Stomach (tissue), 8 donors: ENCODE measurements at regions not wholly inside any gene's neighbourhood (a gene's known extent, or its start where the extent isn't known, plus 50 kb on each side); places are given as distances from the start of the nearest gene placed in this dataset.

ENCODE experiments used
- DNase-seq, 2 donors: peaks; one replicate each; pipeline versions ENCODE4 v3.0.0 to v3.0.0-alpha.2; 2013 to 2019
- H3K27ac ChIP-seq, 5 donors: fragments of 200-600 bp in 4 of 5; sonication (generic) in 4 of 5; one replicate each; pipeline ENCODE4 v1.5.1; 2013 to 2019; ENCODE audit warnings: mild to moderate bottlenecking in 1 of 5, moderate library complexity in 1 of 5
- H3K27me3 ChIP-seq, 3 donors: fragments of 200-600 bp; sonication (generic); one replicate each; pipeline ENCODE4 v1.5.1; 2017 to 2019; ENCODE audit warnings: mixed run types in 1 of 3
- H3K36me3 ChIP-seq, 4 donors: fragments of 200-600 bp; sonication (generic); 1 replicate in 3 of 4; 2 replicates in 1 of 4; pipeline ENCODE4 v1.5.1; 2016 to 2019
- H3K4me1 ChIP-seq, 4 donors: fragments of 200-600 bp; sonication (generic); one replicate each; pipeline ENCODE4 v1.5.1; 2016 to 2019
- H3K4me3 ChIP-seq, 4 donors: fragments of 200-600 bp; sonication (generic) in 3 of 4; one replicate each; pipeline ENCODE4 v1.5.1; 2016 to 2019; ENCODE audit warnings: mild to moderate bottlenecking in 1 of 4
- H3K9me3 ChIP-seq, 4 donors: fragments of 200-600 bp; sonication (generic); one replicate each; pipeline ENCODE4 v1.5.1; 2016 to 2019
- EP300 ChIP-seq: sonication (generic); formaldehyde crosslinking; IDR thresholded peaks from one replicate; pipeline ENCODE4 v1.6.1; 2017; ENCODE audit warnings: antibody characterized with exemption
- POLR2A ChIP-seq, 4 donors: fragments of 450-650 bp; IDR thresholded peaks; one replicate each; pipeline ENCODE4 v1.6.1; 2016; ENCODE audit warnings: antibody characterized with exemption in 4 of 4, control low read depth in 2 of 4, mild to moderate bottlenecking in 1 of 4, moderate library complexity in 1 of 4
- POLR2AphosphoS5 ChIP-seq, 3 donors: sonication (generic); formaldehyde crosslinking; IDR thresholded peaks; one replicate each; pipeline ENCODE4 v1.6.1; 2016; ENCODE audit warnings: antibody characterized with exemption in 3 of 3
- WGBS, 5 donors: extraction: QIAGEN DNeasy Blood & Tissue Kit in 3 of 5; methylation state at CpG; one replicate each; pipeline versions ENCODE4 v1.1.5 to v1.1.7; 2013 to 2018; 5-methylcytosine and 5-hydroxymethylcytosine counted together
- intact Hi-C: fragments of 100-400 bp; cut with DNase I; formaldehyde crosslinking; loops from one replicate; pipeline ENCODE4 v1.15.1; 2023; ENCODE audit warnings: low total_unique reads
- TF ChIP-seq, protein P1 (sequence below), 7 experiments: fragments of 450-650 bp in 4 of 7; fragments of 200-600 bp in 3 of 7; sonication (generic) in 3 of 7; IDR thresholded peaks; one replicate each; pipeline ENCODE4 v1.5.1; 2016 to 2019; ENCODE audit warnings: antibody characterized with exemption in 7 of 7, control low read depth in 2 of 7, mild to moderate bottlenecking in 1 of 7
- donor health status: healthy with polysubstance abuse.
- donor health status: Bipolar disorder and iron deficiency.
- donor health status: healthy.

DNA sequence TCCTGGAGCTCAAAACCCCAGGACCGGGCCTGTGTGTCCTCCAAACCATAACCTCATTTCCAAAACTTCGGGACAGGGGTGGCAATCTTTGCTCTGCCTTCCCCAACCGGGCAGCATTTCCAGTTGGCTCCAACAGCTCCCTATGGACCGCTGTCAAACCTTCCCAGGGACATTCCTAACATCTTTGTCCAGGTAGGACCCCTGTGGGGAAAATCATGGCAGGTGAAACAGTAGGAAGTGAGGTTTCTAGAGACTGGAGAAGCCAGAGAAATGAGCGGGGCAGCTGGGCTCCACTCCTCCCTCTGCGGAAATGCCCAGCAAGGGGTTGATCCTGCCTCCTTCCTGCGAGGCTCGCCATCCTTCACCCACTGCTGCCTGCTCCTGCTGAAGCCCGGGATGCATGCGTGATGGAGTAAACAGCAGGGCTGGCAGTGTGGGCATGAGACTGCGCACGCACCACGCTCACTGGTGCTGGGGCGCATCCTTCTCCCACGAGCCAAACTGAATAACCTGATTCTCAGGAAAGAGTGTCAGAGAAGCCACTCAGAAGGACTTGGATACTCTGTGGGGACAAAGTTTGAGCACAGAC, 136.4 kb downstream of the BUD13 start:
- 75 to 81% (median 77%) methylated on average over 15 of the region's 15 CpGs for WGBS, 5 donors
- no peaks in the 10 kb centered on the region for H3K36me3 ChIP-seq
- H3K27ac ChIP-seq, result no peak overlapping the region
- peaks cover 0 to 17% (median 3%) of the 10 kb centered on the region in 3 donors for H3K27me3 ChIP-seq
- H3K4me3 ChIP-seq, result no peak overlapping the region
- H3K9me3 ChIP-seq, result peaks cover 0 to 10% (median 3%) of the 10 kb centered on the region in 4 donors
- intact Hi-C loops, result no loop called here
- no peak for TF ChIP-seq EP300
- DNase-seq, result no peak
- H3K4me1 ChIP-seq, result no peaks in the 10 kb centered on the region

DNA sequence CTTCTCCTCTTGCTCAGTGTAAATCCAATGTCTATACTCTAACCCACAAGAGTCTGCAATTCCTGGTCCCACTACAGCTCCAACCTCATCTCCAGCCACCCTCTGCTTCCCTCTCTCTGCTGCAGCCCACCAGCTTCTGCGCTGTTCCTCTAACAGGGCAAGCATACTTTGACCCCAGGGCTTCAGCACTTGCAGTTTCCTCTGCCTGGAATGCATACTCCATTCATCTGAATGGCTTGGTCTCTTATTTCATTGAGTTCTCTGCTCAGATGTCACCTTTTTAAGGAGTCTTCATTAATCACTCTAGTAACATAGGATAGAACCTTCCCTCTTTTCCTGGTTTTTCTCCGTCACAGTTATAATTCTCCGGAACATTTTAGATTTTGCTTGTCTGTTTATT, 141.6 kb downstream of the BUD13 start:
- intact Hi-C loops, result no loop called here
- TF ChIP-seq EP300 (no peak), POLR2AphosphoS5 (IDR thresholded peaks at IDR 0.05) (no peak), POLR2A (IDR thresholded peaks at IDR 0.05) (no peak)
- TF ChIP-seq, protein P1, sequence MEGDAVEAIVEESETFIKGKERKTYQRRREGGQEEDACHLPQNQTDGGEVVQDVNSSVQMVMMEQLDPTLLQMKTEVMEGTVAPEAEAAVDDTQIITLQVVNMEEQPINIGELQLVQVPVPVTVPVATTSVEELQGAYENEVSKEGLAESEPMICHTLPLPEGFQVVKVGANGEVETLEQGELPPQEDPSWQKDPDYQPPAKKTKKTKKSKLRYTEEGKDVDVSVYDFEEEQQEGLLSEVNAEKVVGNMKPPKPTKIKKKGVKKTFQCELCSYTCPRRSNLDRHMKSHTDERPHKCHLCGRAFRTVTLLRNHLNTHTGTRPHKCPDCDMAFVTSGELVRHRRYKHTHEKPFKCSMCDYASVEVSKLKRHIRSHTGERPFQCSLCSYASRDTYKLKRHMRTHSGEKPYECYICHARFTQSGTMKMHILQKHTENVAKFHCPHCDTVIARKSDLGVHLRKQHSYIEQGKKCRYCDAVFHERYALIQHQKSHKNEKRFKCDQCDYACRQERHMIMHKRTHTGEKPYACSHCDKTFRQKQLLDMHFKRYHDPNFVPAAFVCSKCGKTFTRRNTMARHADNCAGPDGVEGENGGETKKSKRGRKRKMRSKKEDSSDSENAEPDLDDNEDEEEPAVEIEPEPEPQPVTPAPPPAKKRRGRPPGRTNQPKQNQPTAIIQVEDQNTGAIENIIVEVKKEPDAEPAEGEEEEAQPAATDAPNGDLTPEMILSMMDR (IDR thresholded peaks at IDR 0.05), result no peak
- Histone ChIP-seq H3K4me1 (no peaks in the 10 kb centered on the region), H3K9me3 (peaks cover 0 to 31% (median 4%) of the 10 kb centered on the region in 4 donors), H3K27ac (no peak overlapping the region), H3K36me3 (no peaks in the 10 kb centered on the region), H3K27me3 (peaks cover 0 to 4% (median 0%) of the 10 kb centered on the region in 3 donors), H3K4me3 (no peak overlapping the region)
- no peak for DNase-seq
- 53 to 71% (median 58%) methylated on average over 3 of the region's 3 CpGs for WGBS, 5 donors

DNA sequence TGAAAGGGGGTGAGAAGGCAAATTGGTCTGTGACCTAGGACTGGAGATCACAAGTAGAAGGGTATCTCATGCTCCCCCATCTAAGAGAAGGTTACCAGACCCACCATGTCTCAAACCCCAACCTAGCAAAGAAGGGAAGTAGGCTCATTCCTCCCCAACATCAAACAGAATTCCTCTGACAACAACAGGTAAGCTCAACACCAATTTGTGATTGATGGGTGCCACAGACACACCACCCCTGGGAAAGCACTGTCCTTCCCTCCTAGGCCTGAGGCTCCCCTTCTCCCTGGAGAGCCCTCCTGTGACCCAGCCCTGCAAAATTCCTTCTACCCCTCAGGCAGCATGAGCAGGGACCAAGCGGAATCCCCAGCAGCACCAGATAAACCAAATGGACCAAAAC, 154.3 kb downstream of the BUD13 start:
- no peak for TF ChIP-seq POLR2AphosphoS5 (IDR thresholded peaks at IDR 0.05)
- TF ChIP-seq EP300, result no peak
- TF ChIP-seq POLR2A (IDR thresholded peaks at IDR 0.05), result no peak
- DNase-seq, result no peak
- 69 to 90% (median 78%) methylated on average over 1 of the region's 1 CpG for WGBS, 5 donors
- intact Hi-C loops, result no loop called here
- Histone ChIP-seq H3K9me3 (no peaks in the 10 kb centered on the region), H3K36me3 (no peaks in the 10 kb centered on the region), H3K4me1 (no peaks in the 10 kb centered on the region), H3K27ac (no peak overlapping the region), H3K4me3 (no peak overlapping the region), H3K27me3 (peaks cover 0 to 9% (median 7%) of the 10 kb centered on the region in 3 donors)

DNA sequence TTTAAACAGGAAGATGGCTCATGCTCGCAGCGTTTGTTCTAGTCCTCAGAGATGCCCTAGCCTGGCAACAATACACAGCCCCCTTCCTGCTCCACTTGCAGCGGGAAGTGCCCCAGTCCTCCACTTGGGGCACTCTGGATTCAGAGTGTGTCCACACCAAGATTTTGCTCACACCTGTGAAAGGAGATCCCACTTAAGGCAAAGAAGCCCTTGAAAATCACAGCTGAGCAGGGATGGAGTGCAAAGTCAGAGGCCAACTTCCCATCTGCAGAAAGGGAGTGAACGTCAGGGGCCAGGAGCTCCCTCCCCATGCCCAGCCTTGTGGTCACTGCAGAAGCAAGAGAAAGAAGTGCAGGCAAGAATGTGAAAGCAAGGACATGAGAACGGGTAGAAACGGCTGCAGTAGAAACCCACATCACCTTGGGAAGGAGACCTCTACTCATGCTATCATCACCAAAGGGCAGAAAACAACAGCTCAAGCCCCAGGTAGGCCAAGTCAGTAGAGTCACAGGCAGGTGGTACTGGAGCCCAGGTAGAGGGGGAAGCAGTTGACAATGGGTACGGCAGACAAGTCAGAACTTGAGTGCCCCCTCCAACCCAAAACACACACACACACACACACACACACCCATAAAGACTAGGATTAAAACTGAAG, 157.4 kb downstream of the BUD13 start:
- H3K4me1 ChIP-seq, result no peaks in the 10 kb centered on the region
- intact Hi-C loops, result no loop called here
- H3K9me3 ChIP-seq, result no peaks in the 10 kb centered on the region
- no peak overlapping the region for H3K27ac ChIP-seq
- WGBS, 5 donors, result 60 to 75% (median 67%) methylated on average over 7 of the region's 7 CpGs
- peaks cover 0 to 25% (median 10%) of the 10 kb centered on the region in 3 donors for H3K27me3 ChIP-seq
- H3K36me3 ChIP-seq, result no peaks in the 10 kb centered on the region
- no peak for DNase-seq
- no peak for TF ChIP-seq POLR2AphosphoS5 (IDR thresholded peaks at IDR 0.05)
- TF ChIP-seq, protein P1 (IDR thresholded peaks at IDR 0.05), result no peak
- TF ChIP-seq POLR2A (IDR thresholded peaks at IDR 0.05), result no peak
- no peak for TF ChIP-seq EP300
- H3K4me3 ChIP-seq, result no peak overlapping the region

DNA sequence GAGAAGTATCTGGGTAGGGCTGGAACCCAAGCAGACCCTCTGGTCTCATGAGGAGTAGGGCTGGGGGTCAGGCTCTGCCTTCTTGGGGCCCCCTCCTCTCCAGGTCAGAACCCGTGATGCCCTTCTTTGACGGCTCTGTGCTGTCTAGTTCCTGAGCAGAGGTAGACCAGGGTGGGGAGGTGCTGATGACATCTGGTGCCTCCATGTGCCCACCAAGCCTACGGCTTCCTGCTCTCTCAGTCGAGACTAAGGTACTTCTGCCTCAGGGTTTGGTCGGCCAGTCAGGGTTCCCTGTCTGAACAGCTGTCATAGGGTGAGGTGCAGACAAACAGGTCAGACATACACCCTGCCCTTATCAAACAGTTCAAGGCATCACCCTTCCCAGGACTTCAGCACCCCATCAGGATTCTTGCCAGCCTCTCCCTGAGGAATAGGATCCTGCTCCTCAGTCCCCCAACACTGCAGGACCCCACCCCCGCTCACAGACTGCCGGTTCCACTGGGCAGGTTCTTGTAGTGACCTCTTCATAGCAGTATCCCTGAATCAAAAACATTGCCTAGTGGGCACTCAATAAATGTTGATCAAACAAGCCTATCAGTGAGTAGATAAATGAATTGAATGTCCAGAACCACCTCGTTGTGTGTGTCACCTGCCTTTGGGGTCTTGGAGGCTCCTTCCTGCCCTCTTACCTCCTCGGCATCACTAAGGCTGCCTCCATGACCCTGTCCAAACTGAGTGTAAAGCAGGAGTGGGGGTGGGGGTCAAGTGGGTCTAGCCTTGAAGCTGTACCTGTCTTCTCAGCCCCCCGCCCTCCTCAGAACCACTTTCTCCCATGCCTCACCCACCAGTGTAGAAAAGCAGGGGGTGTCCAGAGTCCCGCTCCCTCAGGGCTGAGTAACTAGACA, 158.2 kb downstream of the BUD13 start:
- Histone ChIP-seq H3K4me1 (no peaks in the 10 kb centered on the region), H3K36me3 (no peaks in the 10 kb centered on the region), H3K27ac (no peak overlapping the region), H3K9me3 (no peaks in the 10 kb centered on the region), H3K27me3 (peaks cover 0 to 30% (median 10%) of the 10 kb centered on the region in 3 donors), H3K4me3 (no peak overlapping the region)
- TF ChIP-seq POLR2A (IDR thresholded peaks at IDR 0.05) (no peak), EP300 (no peak), POLR2AphosphoS5 (IDR thresholded peaks at IDR 0.05) (no peak)
- TF ChIP-seq, protein P1 (IDR thresholded peaks at IDR 0.05), result no peak
- no peak for DNase-seq
- intact Hi-C loops, result no loop called here
- WGBS, 5 donors, result 73 to 77% (median 74%) methylated on average over 8 to 11 of the region's 11 CpGs
